ENCODE measurements at regions not wholly inside any gene's neighbourhood (a gene's known extent, or its start where the extent isn't known, plus 50 kb on each side); places are given as distances from the start of the nearest gene placed in this dataset.

GRCh38 chr3:117417411-117417810 is 707.8 kb downstream of the TUSC7 start:
- DNase-seq = no peak

GRCh38 chr3:117427081-117427480 is 717.5 kb downstream of the TUSC7 start:
- DNase-seq = no peak

GRCh38 chr3:117433427-117433826 is 723.8 kb downstream of the TUSC7 start:
- DNase-seq = no peak

- DNase-seq = no peak
Measured at GRCh38 chr3:117434661-117435412, 725.3 kb downstream of the TUSC7 start.

- no peak for DNase-seq
Measured at GRCh38 chr3:117435506-117435905, 725.9 kb downstream of the TUSC7 start.

- DNase-seq = no peak
Measured at GRCh38 chr3:117439812-117440211, 730.2 kb downstream of the TUSC7 start.

GRCh38 chr3:117441851-117442250 is 732.3 kb downstream of the TUSC7 start:
- DNase-seq = no peak

GRCh38 chr3:117442566-117442965 is 733.0 kb downstream of the TUSC7 start:
- DNase-seq = no peak

GRCh38 chr3:117443014-117443413 is 733.4 kb downstream of the TUSC7 start:
- no peak for DNase-seq

GRCh38 chr3:117444175-117444574 is 734.6 kb downstream of the TUSC7 start:
- DNase-seq = no peak

GRCh38 chr3:117447419-117447818 is 737.8 kb downstream of the TUSC7 start:
- DNase-seq = no peak

GRCh38 chr3:117450026-117450425 is 740.4 kb downstream of the TUSC7 start:
- DNase-seq = no peak

- no peak for DNase-seq
Measured at GRCh38 chr3:117454254-117454653, 744.7 kb downstream of the TUSC7 start.

GRCh38 chr3:117454908-117455307 is 745.3 kb downstream of the TUSC7 start:
- DNase-seq = no peak

- no peak for DNase-seq
Measured at GRCh38 chr3:117455782-117456181, 746.2 kb downstream of the TUSC7 start.

- no peak for DNase-seq
Measured at GRCh38 chr3:117463276-117464115, 753.9 kb downstream of the TUSC7 start.

- DNase-seq = no peak
Measured at GRCh38 chr3:117471831-117472230, 762.3 kb downstream of the TUSC7 start.

- no peak for DNase-seq
Measured at GRCh38 chr3:117473981-117474538, 764.5 kb downstream of the TUSC7 start.

- DNase-seq = no peak
Measured at GRCh38 chr3:117476572-117476971, 767.0 kb downstream of the TUSC7 start.

GRCh38 chr3:117477214-117477755 is 767.7 kb downstream of the TUSC7 start:
- no peak for DNase-seq

- DNase-seq = no peak
Measured at GRCh38 chr3:117479095-117479494, 769.5 kb downstream of the TUSC7 start.

- no peak for DNase-seq
Measured at GRCh38 chr3:117480525-117480924, 770.9 kb downstream of the TUSC7 start.

- DNase-seq = no peak
Measured at GRCh38 chr3:117480972-117481371, 771.4 kb downstream of the TUSC7 start.

- DNase-seq = no peak
Measured at GRCh38 chr3:117483839-117484238, 774.3 kb downstream of the TUSC7 start.

All from CD4-positive, alpha-beta T cell treated with Interferon gamma for 1 hour (primary cell).